GM12878 (cell line): ENCODE measurements at regions not wholly inside any gene's neighbourhood (a gene's known extent, or its start where the extent isn't known, plus 50 kb on each side); places are given as distances from the start of the nearest gene placed in this dataset.

Experiments used
- ATAC-seq: fragments of 200-7000 bp; cut with Tn5 transposase; 3 replicates; pipeline ENCODE4 v1.9.1; 2020; ENCODE audit warnings: mild to moderate bottlenecking, moderate library complexity
- BruUV-seq: library from RNA; stranded (reverse); fragments of 400-500 nt; replicated peaks from 2 replicates; lab custom pipeline; 2021; lab: Mats Ljungman, UMichigan
- CTCF ChIA-PET: fragments of 300-600 bp; sonication (Branson Sonifier 250); formaldehyde crosslinking; extraction: SDS; loops from one replicate; lab custom pipeline; 2021; ENCODE audit warnings: inconsistent platforms; lab: Yijun Ruan, JAX
- POLR2A ChIA-PET: fragments of 350-600 bp; formaldehyde crosslinking; extraction: SDS; loops from one replicate; lab custom pipeline; 2021; ENCODE audit warnings: inconsistent platforms; lab: Charles Lee
- RAD21 ChIA-PET: fragments of 300-600 bp; sonication (Branson Sonifier 250); formaldehyde crosslinking; loops from one replicate; lab custom pipeline; 2023; ENCODE audit warnings: antibody characterized with exemption; ENCODE audit not compliant: unreplicated experiment; lab: Charles Lee
- SMC1A ChIA-PET: fragments of 300-600 bp; sonication (Branson Sonifier 250); formaldehyde crosslinking; loops from one replicate; lab custom pipeline; 2023; ENCODE audit not compliant: unreplicated experiment, uncharacterized antibody; lab: Charles Lee
- DNase-seq: peaks from one replicate; pipeline ENCODE4 v3.0.0-alpha.2; 2011; ENCODE audit warnings: low read depth, low spot score
- FAIRE-seq: peaks from 3 replicates; lab custom pipeline; 2011; peaks lifted over from hg19 to GRCh38; lab: Jason Lieb, UNC
- H2AFZ ChIP-seq: 2 replicates; pipeline ENCODE4 v1.6.0; 2011; ENCODE audit warnings: low read depth, low read length, control low read depth; ENCODE audit not compliant: control insufficient read depth
- H3K27ac ChIP-seq: 2 replicates; pipeline ENCODE4 v1.5.1; 2011; ENCODE audit warnings: control low read depth; ENCODE audit not compliant: control insufficient read depth, insufficient read depth
- H3K27me3 ChIP-seq, 2 experiments: replicated peaks in 1 of 2; 2 replicates each; pipeline versions ENCODE4 v1.6.0 to v1.6.1; 2011; ENCODE audit warnings: low read length in 1 of 2; ENCODE audit not compliant: control insufficient read depth in 2 of 2, insufficient read depth in 2 of 2
- H3K36me3 ChIP-seq, 2 experiments: 2 replicates each; pipeline ENCODE4 v1.5.1; 2011; ENCODE audit warnings: low read length in 1 of 2; ENCODE audit not compliant: control insufficient read depth in 2 of 2, insufficient read depth in 2 of 2
- H3K4me1 ChIP-seq: 2 replicates; pipeline ENCODE4 v1.6.1; 2011; ENCODE audit warnings: mild to moderate bottlenecking, low read length, moderate library complexity, mixed read lengths; ENCODE audit not compliant: control insufficient read depth, insufficient read depth
- H3K4me2 ChIP-seq: 2 replicates; pipeline ENCODE4 v1.6.0; 2011; ENCODE audit warnings: control low read depth; ENCODE audit not compliant: control insufficient read depth, insufficient read depth
- H3K4me3 ChIP-seq: fragments of 200-600 bp; sonication (generic); 2 replicates; pipeline ENCODE4 v1.5.1; 2016
- H3K79me2 ChIP-seq: 2 replicates; pipeline ENCODE4 v1.6.0; 2011; ENCODE audit warnings: low read length; ENCODE audit not compliant: control insufficient read depth, insufficient read depth
- H3K9ac ChIP-seq: 2 replicates; pipeline ENCODE4 v1.8.0; 2011; ENCODE audit warnings: low read length, control low read depth, mixed read lengths; ENCODE audit not compliant: control insufficient read depth, insufficient read depth
- H3K9me3 ChIP-seq: replicated peaks from 3 replicates; pipeline ENCODE4 v1.5.1; 2011; ENCODE audit warnings: mild to moderate bottlenecking, low read length; ENCODE audit not compliant: control insufficient read depth, insufficient read depth
- H4K20me1 ChIP-seq: 2 replicates; pipeline ENCODE4 v1.6.0; 2011; ENCODE audit not compliant: control insufficient read depth, insufficient read depth
- ASH2L ChIP-seq: fragments of 300-600, 200-600 bp; sonication (generic); IDR thresholded peaks from 2 replicates; pipeline ENCODE4 v1.6.1; 2017; ENCODE audit warnings: low read depth, mild to moderate bottlenecking, borderline replicate concordance
- CTCF ChIP-seq, 3 experiments: IDR thresholded peaks in 2 of 3; conservative IDR thresholded peaks in 1 of 3; 2 replicates each; pipeline ENCODE4 v1.5.1; 2011; ENCODE audit warnings: low read depth in 3 of 3, low read length in 3 of 3, mild to moderate bottlenecking in 3 of 3, control low read depth in 2 of 3, moderate library complexity in 2 of 3, inconsistent platforms in 1 of 3, mixed read lengths in 1 of 3; ENCODE audit not compliant: control insufficient read depth in 2 of 3, insufficient read depth in 1 of 3; ENCODE audit errors: extremely low read depth in 1 of 3
- EED ChIP-seq: sonication (generic); IDR thresholded peaks from 2 replicates; pipeline ENCODE4 v1.6.1; 2016; ENCODE audit warnings: antibody characterized with exemption, low read depth
- HDAC6 ChIP-seq: fragments of 200-600 bp; sonication (generic); IDR thresholded peaks from one replicate; pipeline ENCODE4 v1.8.0; 2017; ENCODE audit warnings: antibody characterized with exemption; ENCODE audit not compliant: unreplicated experiment
- HSF1 ChIP-seq: fragments of 150-350 bp; IDR thresholded peaks from 2 replicates; pipeline ENCODE4 v1.6.1; 2014; ENCODE audit warnings: mild to moderate bottlenecking, low read depth, low read length
- IKZF2 ChIP-seq, 2 experiments: fragments of 450-650 bp; IDR thresholded peaks; 2 replicates each; pipeline ENCODE4 v1.6.1; 2017; ENCODE audit warnings: mild to moderate bottlenecking in 2 of 2, moderate library complexity in 2 of 2
- POLR2AphosphoS2 ChIP-seq: IDR thresholded peaks from 2 replicates; pipeline ENCODE4 v1.6.1; 2011; ENCODE audit warnings: low read depth, mild to moderate bottlenecking, low read length, improper control_type of control experiment, moderate library complexity
- PRDM15 ChIP-seq: fragments of 450-650 bp; formaldehyde crosslinking; IDR thresholded peaks from 2 replicates; pipeline ENCODE4 v1.4.0; 2020; ENCODE audit warnings: mild to moderate bottlenecking, moderate library complexity
- SMC3 ChIP-seq: IDR thresholded peaks from 2 replicates; pipeline ENCODE4 v1.6.1; 2011; ENCODE audit warnings: low read length, improper control_type of control experiment, borderline replicate concordance
- TBL1XR1 ChIP-seq: IDR thresholded peaks from 2 replicates; pipeline ENCODE4 v1.6.1; 2012; ENCODE audit warnings: low read depth, low read length, improper control_type of control experiment
- ZNF24 ChIP-seq: fragments of 450-650 bp; IDR thresholded peaks from 2 replicates; pipeline ENCODE4 v1.6.1; 2017; ENCODE audit warnings: antibody characterized with exemption, mild to moderate bottlenecking
- WGBS: methylation state at CpG from one replicate; pipeline ENCODE4 v1.1.6; 2016; ENCODE audit warnings: low lambda C conversion rate; ENCODE audit not compliant: insufficient replicate concordance, insufficient coverage; ENCODE audit errors: missing lambda C conversion rate; 5-methylcytosine and 5-hydroxymethylcytosine counted together
- in situ Hi-C: fragments of 300-500 bp; cut with MboI; formaldehyde crosslinking; loops from 9 replicates; pipeline ENCODE4 v1.14.3; 2018; ENCODE audit warnings: mixed read lengths
- intact Hi-C: fragments of 100-400 bp; cut with micrococcal nuclease; formaldehyde crosslinking; loops from one replicate; pipeline ENCODE4 v1.14.2; 2022; ENCODE audit not compliant: unreplicated experiment
- TF ChIP-seq, protein P1 (sequence below): IDR thresholded peaks from 2 replicates; pipeline ENCODE4 v1.6.1; 2012; ENCODE audit warnings: low read length, inconsistent platforms

DNA sequence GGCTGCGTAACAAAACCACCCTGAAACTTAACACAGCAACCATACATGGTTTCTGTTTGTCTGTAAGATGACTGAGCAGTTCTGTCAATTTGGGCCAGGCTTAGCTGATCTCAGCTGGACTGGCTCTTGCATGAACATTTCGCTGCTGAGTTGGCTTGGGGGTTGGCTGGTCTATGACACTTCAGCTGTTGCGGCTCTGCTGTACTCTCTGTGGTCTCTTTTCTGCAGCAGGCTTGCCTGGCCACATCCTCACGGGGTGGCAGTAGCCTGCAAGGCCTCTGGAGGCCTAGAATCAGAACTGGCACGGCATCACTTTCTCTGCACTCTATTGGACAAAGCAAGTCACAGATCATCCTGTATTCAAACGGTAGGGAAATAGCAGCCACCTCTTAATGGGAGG is 216.2 kb downstream of the BCL11B start:
- intact Hi-C loops, result no loop called here
- no peak overlapping the region for H3K27ac ChIP-seq
- 2% methylated on average over 6 of the region's 6 CpGs for WGBS

More for the DNA sequence above, 216.2 kb downstream of the BCL11B start:
- ChIA-PET POLR2A (no interaction called here), RAD21 (no interaction called here), SMC1A (no interaction called here), CTCF (no interaction called here)
- DNase-seq (no peak), ATAC-seq (no peak), FAIRE-seq (no peak)
- H3K4me3 ChIP-seq, result no peak overlapping the region
- H3K4me1 ChIP-seq, result no peaks in the 10 kb centered on the region
- BruUV-seq, result no TSS peak
- H3K79me2 ChIP-seq, result no peaks in the 10 kb centered on the region
- no peaks in the 10 kb centered on the region for H4K20me1 ChIP-seq
- no peaks in the 10 kb centered on the region for H3K27me3 ChIP-seq
- H3K9me3 ChIP-seq, result no peaks in the 10 kb centered on the region; the same call in 2 of the 3 replicates
- in situ Hi-C loops, result no loop called here
- no peaks in the 10 kb centered on the region for H3K36me3 ChIP-seq
- no peak overlapping the region for H3K4me2 ChIP-seq
- TF ChIP-seq ASH2L (no peak), EED (no peak), HSF1 (no peak), IKZF2 (IDR thresholded peaks at IDR 0.05) (no peak), PRDM15 (CRISPR knock-in tag) (no peak), HDAC6 (no peak), ZNF24 (no peak), POLR2AphosphoS2 (no peak), TBL1XR1 (no peak), CTCF (IDR thresholded peaks at IDR 0.05 in 2 of 3, conservative IDR thresholded peaks at IDR 0.05 in 1 of 3; ENCODE audit: control insufficient read depth in 2 of 3, extremely low read depth in 1 of 3, insufficient read depth in 1 of 3, low read depth in 3 of 3, low read length in 3 of 3) (no peak), SMC3 (no peak)
- TF ChIP-seq, protein P1, sequence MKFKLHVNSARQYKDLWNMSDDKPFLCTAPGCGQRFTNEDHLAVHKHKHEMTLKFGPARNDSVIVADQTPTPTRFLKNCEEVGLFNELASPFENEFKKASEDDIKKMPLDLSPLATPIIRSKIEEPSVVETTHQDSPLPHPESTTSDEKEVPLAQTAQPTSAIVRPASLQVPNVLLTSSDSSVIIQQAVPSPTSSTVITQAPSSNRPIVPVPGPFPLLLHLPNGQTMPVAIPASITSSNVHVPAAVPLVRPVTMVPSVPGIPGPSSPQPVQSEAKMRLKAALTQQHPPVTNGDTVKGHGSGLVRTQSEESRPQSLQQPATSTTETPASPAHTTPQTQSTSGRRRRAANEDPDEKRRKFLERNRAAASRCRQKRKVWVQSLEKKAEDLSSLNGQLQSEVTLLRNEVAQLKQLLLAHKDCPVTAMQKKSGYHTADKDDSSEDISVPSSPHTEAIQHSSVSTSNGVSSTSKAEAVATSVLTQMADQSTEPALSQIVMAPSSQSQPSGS, result no peak
- no peak overlapping the region for H3K9ac ChIP-seq
- H2AFZ ChIP-seq, result no peak overlapping the region
